LNCAP (cell line): ENCODE measurements at regions not wholly inside any gene's neighbourhood (a gene's known extent, or its start where the extent isn't known, plus 50 kb on each side); places are given as distances from the start of the nearest gene placed in this dataset.

Experiments used
- CTCF ChIP-seq: fragments of 450-650 bp; IDR thresholded peaks from 2 replicates; pipeline ENCODE4 v1.5.1; 2017; ENCODE audit warnings: mild to moderate bottlenecking

GRCh38 chr12:105961821-105962671 is 176.7 kb downstream of the NUAK1 start:
- no peak for TF ChIP-seq CTCF

- TF ChIP-seq CTCF = no peak
Measured at GRCh38 chr12:105967038-105967776, 171.5 kb downstream of the NUAK1 start.

GRCh38 chr12:105968025-105968424 is 170.7 kb downstream of the NUAK1 start:
- no peak for TF ChIP-seq CTCF

- no peak for TF ChIP-seq CTCF
Measured at GRCh38 chr12:105970885-105971284, 167.9 kb downstream of the NUAK1 start.

- no peak for TF ChIP-seq CTCF
Measured at GRCh38 chr12:105974738-105975137, 164.0 kb downstream of the NUAK1 start.

GRCh38 chr12:105975351-105975750 is 163.4 kb downstream of the NUAK1 start:
- TF ChIP-seq CTCF = no peak

- TF ChIP-seq CTCF = no peak
Measured at GRCh38 chr12:105977236-105977635, 161.5 kb downstream of the NUAK1 start.
